GM12892 (cell line): ENCODE measurements at regions not wholly inside any gene's neighbourhood (a gene's known extent, or its start where the extent isn't known, plus 50 kb on each side); places are given as distances from the start of the nearest gene placed in this dataset.

ENCODE experiments used
- POLR2A ChIP-seq: IDR thresholded peaks from 2 replicates; pipeline ENCODE4 v1.6.1; 2011; ENCODE audit warnings: low read depth, low read length, control low read depth
- POLR2AphosphoS5 ChIP-seq: IDR thresholded peaks from 2 replicates; pipeline ENCODE4 v1.6.1; 2011; ENCODE audit warnings: low read depth, low read length, control low read depth
- TAF1 ChIP-seq: IDR thresholded peaks from 2 replicates; pipeline ENCODE4 v1.6.1; 2011; ENCODE audit warnings: low read depth, mild to moderate bottlenecking, control low read depth, low read length, borderline replicate concordance

- TF ChIP-seq POLR2AphosphoS5 (no peak), POLR2A (no peak), TAF1 (no peak)
These were observed 155.3 kb downstream of the DHX35 start for GRCh38 chr20:39117491-39117890.
